HG03432 (cell line): ENCODE measurements at regions not wholly inside any gene's neighbourhood (a gene's known extent, or its start where the extent isn't known, plus 50 kb on each side); places are given as distances from the start of the nearest gene placed in this dataset.

ENCODE experiments used
- ATAC-seq: cut with Tn5 transposase; IDR thresholded peaks from one replicate; pipeline ENCODE4 v1.9.1; 2021; ENCODE audit warnings: mild to moderate bottlenecking, moderate library complexity; ENCODE audit not compliant: unreplicated experiment

GRCh38 chr7:106606120-106606519 is 54.8 kb downstream of the CCDC71L start:
- ATAC-seq = no peak

GRCh38 chr7:106604971-106605370 is 56.0 kb downstream of the CCDC71L start:
- ATAC-seq = no peak

- ATAC-seq = no peak
These were observed 56.5 kb downstream of the CCDC71L start for GRCh38 chr7:106604303-106604924.

- ATAC-seq = no peak
These were observed 57.6 kb downstream of the CCDC71L start for GRCh38 chr7:106603346-106603745.

- no peak for ATAC-seq
These were observed 58.9 kb downstream of the CCDC71L start for GRCh38 chr7:106602062-106602461.

- ATAC-seq = no peak
These were observed 60.2 kb downstream of the CCDC71L start for GRCh38 chr7:106600569-106601373.

- ATAC-seq = no peak
These were observed 61.6 kb downstream of the CCDC71L start for GRCh38 chr7:106599343-106599698.

- peak; percentile 98 for ATAC-seq
These were observed 62.2 kb downstream of the CCDC71L start for GRCh38 chr7:106598663-106599342.

GRCh38 chr7:106597751-106598546 is 63.0 kb downstream of the CCDC71L start:
- ATAC-seq = no peak

GRCh38 chr7:106597014-106597413 is 63.9 kb downstream of the CCDC71L start:
- no peak for ATAC-seq

- no peak for ATAC-seq
These were observed 65.0 kb downstream of the CCDC71L start for GRCh38 chr7:106595922-106596321.

- no peak for ATAC-seq
These were observed 67.9 kb downstream of the CCDC71L start for GRCh38 chr7:106593028-106593417.

- no peak for ATAC-seq
These were observed 68.5 kb downstream of the CCDC71L start for GRCh38 chr7:106592282-106593027.

- no peak for ATAC-seq
These were observed 69.8 kb downstream of the CCDC71L start for GRCh38 chr7:106591146-106591545.

- no peak for ATAC-seq
These were observed 70.6 kb downstream of the CCDC71L start for GRCh38 chr7:106590209-106590816.

- no peak for ATAC-seq
These were observed 71.6 kb downstream of the CCDC71L start for GRCh38 chr7:106589198-106589879.

GRCh38 chr7:106588422-106589197 is 72.3 kb downstream of the CCDC71L start:
- ATAC-seq = no peak

- no peak for ATAC-seq
These were observed 75.8 kb downstream of the CCDC71L start for GRCh38 chr7:106584914-106585759.
